ENCODE measurements at regions not wholly inside any gene's neighbourhood (a gene's known extent, or its start where the extent isn't known, plus 50 kb on each side); places are given as distances from the start of the nearest gene placed in this dataset.

DNA sequence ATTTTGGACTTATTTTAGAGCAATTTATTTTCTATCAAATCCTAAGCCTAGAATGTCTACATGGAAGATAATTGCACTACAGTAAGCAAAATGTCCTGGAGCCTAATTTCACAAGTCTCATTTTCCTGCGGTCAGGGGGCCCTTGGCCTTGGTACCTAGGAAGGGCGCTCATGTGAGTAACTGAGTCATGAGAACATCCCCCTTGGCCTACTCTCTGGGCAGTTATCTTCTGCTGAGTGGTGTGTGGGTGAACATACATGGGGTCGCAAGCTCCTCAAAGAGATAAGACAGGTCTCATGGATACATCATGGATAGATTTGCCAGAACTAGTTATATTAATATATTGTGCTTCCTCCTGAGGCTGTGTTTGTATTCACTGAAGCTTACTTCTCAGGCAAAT is 211.2 kb upstream of the MARCKS start:
- no peak for DNase-seq
- in situ Hi-C loops (cut with MboI; ENCODE audit: low pct_unique_long_range_greater_than_20kb, low sequenced_read_pairs), result no loop called here

GRCh38 chr6:113646701-113647100 is 210.4 kb upstream of the MARCKS start:
- in situ Hi-C loops (cut with MboI; ENCODE audit: low pct_unique_long_range_greater_than_20kb, low sequenced_read_pairs), result no loop called here
- no peak for DNase-seq

DNA sequence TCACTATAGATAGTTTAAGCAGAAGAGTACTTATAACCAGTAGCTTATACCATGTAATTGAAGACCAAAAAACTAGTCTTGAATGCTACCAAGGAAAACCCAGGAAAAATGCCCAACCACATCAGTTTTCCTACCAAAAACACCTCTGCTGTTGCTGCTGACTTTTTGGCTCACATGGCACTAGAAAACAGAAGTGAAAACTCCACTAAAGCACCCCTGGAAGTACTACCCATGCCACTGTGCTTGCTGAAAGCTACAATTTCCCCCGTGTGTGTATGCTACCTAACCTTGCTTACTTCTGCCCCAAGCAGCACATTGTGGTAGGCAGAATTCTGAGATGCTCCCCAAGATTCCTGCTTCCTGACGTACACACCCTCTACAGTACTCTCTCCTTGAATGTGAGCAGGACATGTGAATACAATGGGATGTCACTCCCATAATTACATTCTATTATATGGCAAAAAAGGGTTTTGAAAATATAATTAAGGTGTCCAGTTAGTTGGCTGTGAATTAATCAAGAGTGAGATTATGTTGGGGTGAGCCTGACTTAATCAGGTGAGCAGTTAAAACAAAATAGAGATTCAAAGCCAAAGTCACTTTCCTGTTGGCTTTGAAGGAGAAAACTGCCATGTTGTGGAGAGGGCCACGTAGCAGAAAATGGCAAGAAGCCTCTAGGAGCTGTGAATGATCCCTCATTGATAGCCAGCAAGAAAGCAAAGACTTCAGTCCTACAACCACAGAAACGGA is 209.8 kb upstream of the MARCKS start:
- no peak for DNase-seq
- in situ Hi-C loops (cut with MboI; ENCODE audit: low pct_unique_long_range_greater_than_20kb, low sequenced_read_pairs), result no loop called here

GRCh38 chr6:113648698-113649097 is 208.4 kb upstream of the MARCKS start:
- in situ Hi-C loops (cut with MboI; ENCODE audit: low pct_unique_long_range_greater_than_20kb, low sequenced_read_pairs), result no loop called here
- DNase-seq, result no peak

GRCh38 chr6:113649276-113649675 is 207.9 kb upstream of the MARCKS start:
- in situ Hi-C loops (cut with MboI; ENCODE audit: low pct_unique_long_range_greater_than_20kb, low sequenced_read_pairs), result no loop called here
- DNase-seq, result no peak

DNA sequence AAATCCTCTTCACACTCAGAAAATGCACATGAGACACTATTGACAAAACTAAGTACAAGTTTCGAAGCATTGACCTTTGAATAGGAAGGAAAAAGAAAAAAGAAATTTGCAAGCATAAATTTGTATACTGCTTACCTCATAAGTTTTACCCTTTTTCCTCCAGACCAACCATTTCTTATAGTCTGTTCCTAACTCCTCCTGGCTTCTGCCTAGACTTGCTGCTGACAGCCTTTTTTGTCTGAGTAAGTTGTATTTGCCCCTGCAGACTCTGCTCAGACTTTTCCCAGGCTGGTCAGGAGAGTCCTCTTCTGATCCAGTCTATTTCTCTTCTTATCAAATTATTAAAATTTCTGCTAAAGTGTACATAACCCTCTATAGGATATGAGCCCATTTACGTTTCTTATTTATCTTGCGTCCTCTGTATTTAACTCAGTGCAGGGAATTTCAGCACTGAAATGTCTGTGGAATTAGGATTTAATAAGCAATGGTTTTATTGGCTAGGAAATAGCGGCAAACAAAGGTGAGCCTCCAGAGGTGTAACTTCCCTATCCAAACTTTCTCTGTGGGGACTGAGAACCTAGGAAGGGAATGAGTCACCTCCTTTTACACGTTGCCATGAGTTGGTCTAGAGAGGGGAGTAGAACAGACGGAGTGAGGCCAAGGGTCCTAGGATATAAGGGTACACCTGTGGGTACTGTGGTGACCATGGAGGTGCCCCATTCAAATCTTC is 207.1 kb upstream of the MARCKS start:
- no peak for DNase-seq

GRCh38 chr6:113650610-113650979 is 206.6 kb upstream of the MARCKS start:
- in situ Hi-C loops (cut with MboI; ENCODE audit: low pct_unique_long_range_greater_than_20kb, low sequenced_read_pairs), result no loop called here
- no peak for DNase-seq

More for the DNA sequence above, 207.1 kb upstream of the MARCKS start:
- in situ Hi-C loops (cut with MboI; ENCODE audit: low pct_unique_long_range_greater_than_20kb, low sequenced_read_pairs), result no loop called here

GRCh38 chr6:113651120-113651519 is 206.0 kb upstream of the MARCKS start:
- no peak for DNase-seq
- in situ Hi-C loops (cut with MboI; ENCODE audit: low pct_unique_long_range_greater_than_20kb, low sequenced_read_pairs), result no loop called here

DNA sequence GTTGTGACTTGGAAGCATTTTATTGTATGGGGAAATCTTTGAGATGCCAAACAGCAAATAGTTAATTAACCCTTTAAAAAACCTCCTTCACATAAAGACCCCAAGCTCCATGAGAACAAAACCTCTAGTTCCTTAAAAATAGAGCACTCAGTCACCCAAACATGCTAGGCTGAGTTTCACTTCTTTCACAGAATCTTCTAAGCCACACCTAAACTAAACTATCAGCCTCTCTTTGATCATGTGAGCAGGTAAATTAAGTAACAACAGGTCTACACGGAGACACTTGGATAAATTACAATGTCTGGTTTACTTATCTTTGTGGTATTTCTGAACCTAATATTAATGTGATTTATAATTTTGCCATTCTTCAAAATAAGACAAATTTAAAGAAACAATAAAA is 205.2 kb upstream of the MARCKS start:
- in situ Hi-C loops (cut with MboI; ENCODE audit: low pct_unique_long_range_greater_than_20kb, low sequenced_read_pairs), result no loop called here
- no peak for DNase-seq

GRCh38 chr6:113653275-113653674 is 203.9 kb upstream of the MARCKS start:
- DNase-seq, result no peak
- in situ Hi-C loops (cut with MboI; ENCODE audit: low pct_unique_long_range_greater_than_20kb, low sequenced_read_pairs), result no loop called here

- in situ Hi-C loops (cut with MboI; ENCODE audit: low pct_unique_long_range_greater_than_20kb, low sequenced_read_pairs), result no loop called here
- no peak for DNase-seq
These were observed 202.7 kb upstream of the MARCKS start for GRCh38 chr6:113654396-113654795.

- no peak for DNase-seq
- in situ Hi-C loops (cut with MboI; ENCODE audit: low pct_unique_long_range_greater_than_20kb, low sequenced_read_pairs), result no loop called here
These were observed 201.4 kb upstream of the MARCKS start for GRCh38 chr6:113655761-113656160.

DNA sequence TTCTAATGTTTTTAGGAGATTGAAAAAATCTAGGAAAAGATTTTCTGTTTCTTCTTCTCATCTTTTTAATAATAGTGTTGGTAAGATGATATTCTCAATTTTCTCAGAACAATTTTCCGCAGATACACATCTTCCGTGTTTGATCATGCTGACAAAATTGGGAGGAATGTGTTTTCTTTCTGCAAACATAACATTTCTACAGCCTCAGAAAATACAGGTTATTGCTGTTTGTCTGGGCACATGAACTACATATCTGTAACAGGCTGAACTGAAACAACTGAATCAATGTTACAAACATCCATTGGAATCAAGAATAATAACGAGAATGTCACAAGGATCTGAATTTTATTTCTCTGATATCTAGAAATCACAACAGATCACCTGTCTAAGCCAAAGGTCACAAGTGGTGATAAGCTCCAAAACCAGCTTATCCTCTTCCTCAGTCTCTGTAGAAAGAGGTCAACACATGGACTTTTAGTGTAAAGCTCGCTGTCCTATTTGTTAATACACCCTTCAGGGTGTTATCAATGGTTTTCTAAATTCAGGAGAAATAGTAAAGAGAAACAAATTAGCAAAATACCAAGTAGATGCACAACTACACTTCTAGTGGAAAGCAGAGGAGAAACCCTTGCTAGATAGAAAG is 197.3 kb upstream of the MARCKS start:
- no peak for DNase-seq
- in situ Hi-C loops (cut with MboI; ENCODE audit: low pct_unique_long_range_greater_than_20kb, low sequenced_read_pairs), result no loop called here

- in situ Hi-C loops (cut with MboI; ENCODE audit: low pct_unique_long_range_greater_than_20kb, low sequenced_read_pairs), result no loop called here
- DNase-seq, result no peak
These were observed 196.3 kb upstream of the MARCKS start for GRCh38 chr6:113660819-113661218.

DNA sequence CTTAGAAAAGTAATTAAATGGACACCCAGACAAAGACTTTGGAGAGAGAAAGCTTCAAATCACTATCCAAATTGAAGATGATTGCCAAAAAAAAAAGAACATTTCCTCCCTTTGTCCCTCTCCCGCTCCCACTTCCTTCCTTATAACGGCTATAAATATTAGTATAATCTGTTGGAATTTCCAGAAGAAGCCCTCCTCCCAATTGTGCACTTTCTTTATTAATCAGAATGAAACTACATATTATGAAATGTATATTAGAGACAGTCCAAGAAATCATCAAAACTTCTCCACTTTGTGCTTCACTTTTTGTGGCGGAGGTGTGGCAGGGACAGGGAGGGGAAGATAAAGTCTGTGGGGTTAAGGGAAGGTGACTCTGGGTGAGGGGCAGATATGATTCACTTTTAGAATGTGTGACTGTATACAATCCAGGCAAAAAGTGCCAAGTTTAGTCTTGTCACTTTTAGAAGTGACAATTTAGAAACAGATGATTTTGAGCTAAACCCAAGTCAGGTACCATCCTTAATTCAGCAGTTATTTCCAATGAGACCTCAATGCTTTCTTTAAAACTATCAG is 195.0 kb upstream of the MARCKS start:
- no peak for DNase-seq
- in situ Hi-C loops (cut with MboI; ENCODE audit: low pct_unique_long_range_greater_than_20kb, low sequenced_read_pairs), result no loop called here

DNA sequence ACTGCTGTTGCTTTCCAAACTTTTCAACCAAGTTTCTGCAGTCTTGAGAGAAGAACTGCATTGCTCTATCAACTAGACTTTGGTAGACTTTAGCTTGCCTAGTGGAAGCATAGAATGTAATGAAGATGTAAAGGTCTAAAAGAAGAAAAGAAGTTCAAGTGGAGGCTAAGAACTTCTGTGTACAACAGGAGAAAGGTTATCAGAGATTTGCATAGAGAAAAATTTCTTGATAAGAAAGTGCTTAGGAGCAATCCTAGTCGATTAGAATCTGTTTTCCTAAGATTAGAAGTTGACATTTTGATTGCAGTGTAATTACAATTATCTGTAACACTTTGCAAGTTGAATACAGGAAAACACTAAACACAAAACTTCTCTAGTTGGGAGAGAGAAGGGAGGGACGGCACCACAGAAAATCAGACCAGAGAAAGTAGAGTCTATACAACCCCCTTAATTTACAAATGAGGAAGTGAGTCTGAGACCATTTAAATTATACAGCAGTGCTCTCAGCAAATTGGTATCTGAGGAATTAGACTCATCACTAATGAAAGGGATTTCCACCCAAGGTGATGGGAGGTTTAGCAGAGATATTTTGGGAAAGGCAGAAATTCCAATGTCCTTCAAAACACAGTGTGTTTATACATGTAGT is 194.3 kb upstream of the MARCKS start:
- peak; percentile 18 for DNase-seq
- in situ Hi-C loops (cut with MboI; ENCODE audit: low pct_unique_long_range_greater_than_20kb, low sequenced_read_pairs), result no loop called here

DNA sequence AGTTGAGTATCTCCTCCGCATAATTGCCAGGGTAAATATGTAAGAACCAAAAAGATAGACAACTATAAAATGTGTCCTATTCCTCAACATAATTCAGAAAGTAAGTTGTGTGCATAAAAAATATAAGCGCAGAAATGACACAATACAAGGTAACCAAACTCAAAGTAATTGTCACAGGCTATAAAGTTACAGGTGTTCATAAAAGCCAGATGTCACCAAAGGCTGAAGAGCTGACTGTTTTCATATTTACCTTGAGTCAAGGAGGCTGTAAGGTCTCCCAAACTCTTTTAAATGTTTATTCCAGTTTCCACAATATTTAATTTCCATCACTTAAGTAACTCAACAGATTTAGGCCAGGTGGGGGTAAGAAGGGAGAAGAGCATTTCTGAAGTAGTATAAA is 192.2 kb upstream of the MARCKS start:
- in situ Hi-C loops (cut with MboI; ENCODE audit: low pct_unique_long_range_greater_than_20kb, low sequenced_read_pairs), result no loop called here
- DNase-seq, result no peak

GRCh38 chr6:113668641-113669408 is 188.3 kb upstream of the MARCKS start:
- no peak for DNase-seq

GRCh38 chr6:113669606-113670005 is 187.5 kb upstream of the MARCKS start:
- in situ Hi-C loops (cut with MboI; ENCODE audit: low pct_unique_long_range_greater_than_20kb, low sequenced_read_pairs), result no loop called here
- DNase-seq, result no peak

More at GRCh38 chr6:113668641-113669408, 188.3 kb upstream of the MARCKS start:
- in situ Hi-C loops (cut with MboI; ENCODE audit: low pct_unique_long_range_greater_than_20kb, low sequenced_read_pairs), result no loop called here

Data from KBM-7 (cell line).